GM12878 (cell line): ENCODE measurements at regions not wholly inside any gene's neighbourhood (a gene's known extent, or its start where the extent isn't known, plus 50 kb on each side); places are given as distances from the start of the nearest gene placed in this dataset.

Experiments
- ATF7 ChIP-seq: fragments of 450-650 bp; IDR thresholded peaks from 2 replicates; pipeline ENCODE4 v1.6.1; 2016; ENCODE audit warnings: low read depth, mild to moderate bottlenecking
- BCL11A ChIP-seq: IDR thresholded peaks from 2 replicates; pipeline ENCODE4 v1.6.1; 2011; ENCODE audit warnings: low read depth, low read length
- CBFB ChIP-seq: IDR thresholded peaks from 2 replicates; pipeline ENCODE4 v1.6.1; 2016; ENCODE audit warnings: antibody characterized with exemption, low read depth
- DPF2 ChIP-seq: fragments of 450-650 bp; IDR thresholded peaks from 2 replicates; pipeline ENCODE4 v1.6.1; 2017; ENCODE audit warnings: mild to moderate bottlenecking
- EED ChIP-seq: sonication (generic); IDR thresholded peaks from 2 replicates; pipeline ENCODE4 v1.6.1; 2016; ENCODE audit warnings: antibody characterized with exemption, low read depth
- IKZF1 ChIP-seq: fragments of 450-650 bp; conservative IDR thresholded peaks from 2 replicates; pipeline ENCODE4 v1.6.1; 2017; ENCODE audit warnings: antibody characterized with exemption, mild to moderate bottlenecking
- MTA2 ChIP-seq: fragments of 450-650 bp; IDR thresholded peaks from 2 replicates; pipeline ENCODE4 v1.6.1; 2016; ENCODE audit warnings: low read depth, mild to moderate bottlenecking, moderate library complexity
- NFIC ChIP-seq: IDR thresholded peaks from 2 replicates; pipeline ENCODE4 v1.6.1; 2012; ENCODE audit warnings: low read depth, mild to moderate bottlenecking, inconsistent platforms, low read length, moderate library complexity
- NFYA ChIP-seq: IDR thresholded peaks from 2 replicates; pipeline ENCODE4 v1.6.1; 2011; ENCODE audit warnings: low read depth, mild to moderate bottlenecking, low read length, improper control_type of control experiment, borderline replicate concordance
- POLR2A ChIP-seq: IDR thresholded peaks from 2 replicates; pipeline ENCODE4 v1.6.1; 2011; ENCODE audit warnings: low read depth, mild to moderate bottlenecking, low read length
- POLR2AphosphoS2 ChIP-seq: IDR thresholded peaks from 2 replicates; pipeline ENCODE4 v1.6.1; 2011; ENCODE audit warnings: low read depth, mild to moderate bottlenecking, low read length, improper control_type of control experiment, moderate library complexity
- POLR2AphosphoS5 ChIP-seq: IDR thresholded peaks from 2 replicates; pipeline ENCODE4 v1.6.1; 2011; ENCODE audit warnings: mild to moderate bottlenecking, low read length, inconsistent platforms
- RAD21 ChIP-seq: IDR thresholded peaks from 2 replicates; pipeline ENCODE4 v1.6.1; 2011; ENCODE audit warnings: mild to moderate bottlenecking, low read depth, low read length, moderate library complexity; ENCODE audit not compliant: insufficient read depth
- RAD51 ChIP-seq: fragments of 450-650 bp; IDR thresholded peaks from 2 replicates; pipeline ENCODE4 v1.6.1; 2016; ENCODE audit warnings: moderate library complexity, mild to moderate bottlenecking, inconsistent platforms
- RBBP5 ChIP-seq: fragments of 200-600 bp; sonication (generic); conservative IDR thresholded peaks from 2 replicates; pipeline ENCODE4 v1.6.1; 2016
- RUNX3 ChIP-seq: IDR thresholded peaks from 2 replicates; pipeline ENCODE4 v1.6.1; 2012; ENCODE audit warnings: low read length, inconsistent platforms
- SRF ChIP-seq, 2 experiments: IDR thresholded peaks; 2 replicates each; pipeline ENCODE4 v1.6.1; 2011; ENCODE audit warnings: low read depth in 2 of 2, low read length in 2 of 2, mild to moderate bottlenecking in 1 of 2, moderate library complexity in 1 of 2
- STAT1 ChIP-seq: fragments of 450-650 bp; conservative IDR thresholded peaks from 2 replicates; pipeline ENCODE4 v1.6.1; 2014; ENCODE audit warnings: antibody characterized with exemption, mild to moderate bottlenecking
- TARDBP ChIP-seq: IDR thresholded peaks from 2 replicates; pipeline ENCODE4 v1.6.1; 2016; ENCODE audit warnings: borderline replicate concordance
- TCF12 ChIP-seq: IDR thresholded peaks from 2 replicates; pipeline ENCODE4 v1.6.1; 2011; ENCODE audit warnings: low read depth, mild to moderate bottlenecking, low read length
- TCF3 ChIP-seq: IDR thresholded peaks from 2 replicates; pipeline ENCODE4 v1.6.1; 2012; ENCODE audit warnings: low read depth, mild to moderate bottlenecking, low read length, borderline replicate concordance; ENCODE audit not compliant: insufficient read depth
- WRNIP1 ChIP-seq: IDR thresholded peaks from 2 replicates; pipeline ENCODE4 v1.6.1; 2011; ENCODE audit warnings: low read depth, low read length, improper control_type of control experiment, borderline replicate concordance
- YY1 ChIP-seq: IDR thresholded peaks from 2 replicates; pipeline ENCODE4 v1.6.1; 2011; ENCODE audit warnings: low read depth, mild to moderate bottlenecking, low read length
- ZBED1 ChIP-seq: IDR thresholded peaks from 2 replicates; pipeline ENCODE4 v1.6.1; 2016; ENCODE audit warnings: borderline replicate concordance
- TF ChIP-seq, protein P1 (sequence below): fragments of 150-350 bp; IDR thresholded peaks from 2 replicates; pipeline ENCODE4 v1.6.1; 2014; ENCODE audit warnings: mild to moderate bottlenecking, low read depth, low read length
- TF ChIP-seq, protein P2 (sequence below): IDR thresholded peaks from 2 replicates; pipeline ENCODE4 v1.6.1; 2012; ENCODE audit warnings: low read depth, low read length, improper control_type of control experiment
- TF ChIP-seq, protein P3 (sequence below): fragments of 150-350 bp; IDR thresholded peaks from 2 replicates; pipeline ENCODE4 v1.6.1; 2016; ENCODE audit warnings: low read depth, low read length
- TF ChIP-seq, protein P4 (sequence below): fragments of 450-650 bp; IDR thresholded peaks from 2 replicates; pipeline ENCODE4 v1.6.1; 2017; ENCODE audit warnings: low read depth, mild to moderate bottlenecking, moderate library complexity

DNA sequence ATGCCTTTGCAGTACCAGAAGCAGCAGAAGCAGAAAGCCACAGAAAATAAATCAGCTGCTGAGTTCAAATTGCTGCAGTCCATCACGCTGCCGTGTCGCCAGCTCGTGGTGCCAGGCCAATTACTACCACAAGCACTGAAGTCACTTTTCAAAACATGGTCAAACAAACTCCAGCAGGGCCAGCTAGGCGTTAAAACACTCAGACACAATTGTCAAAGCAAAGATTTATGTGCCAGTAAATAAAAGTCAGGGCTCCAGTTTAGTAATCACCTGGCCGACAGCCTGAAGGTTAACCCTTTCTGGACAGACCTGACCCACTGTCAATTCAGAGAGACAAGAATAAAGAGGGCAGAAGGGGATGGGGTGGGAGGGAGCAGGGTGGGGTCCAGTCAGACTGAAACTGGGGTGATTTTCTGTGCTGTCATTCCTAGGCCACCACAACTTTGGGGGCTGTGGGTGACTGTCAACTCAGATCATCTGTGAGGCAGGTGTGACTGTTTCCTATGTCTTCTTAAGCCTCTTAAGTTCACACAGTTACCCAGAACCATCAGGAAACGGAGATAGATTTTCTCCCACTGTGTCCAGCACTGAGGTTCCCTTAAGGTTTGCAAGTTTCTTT lies 109.8 kb upstream of the FUT8 start (continued):
- TF ChIP-seq, protein P1, sequence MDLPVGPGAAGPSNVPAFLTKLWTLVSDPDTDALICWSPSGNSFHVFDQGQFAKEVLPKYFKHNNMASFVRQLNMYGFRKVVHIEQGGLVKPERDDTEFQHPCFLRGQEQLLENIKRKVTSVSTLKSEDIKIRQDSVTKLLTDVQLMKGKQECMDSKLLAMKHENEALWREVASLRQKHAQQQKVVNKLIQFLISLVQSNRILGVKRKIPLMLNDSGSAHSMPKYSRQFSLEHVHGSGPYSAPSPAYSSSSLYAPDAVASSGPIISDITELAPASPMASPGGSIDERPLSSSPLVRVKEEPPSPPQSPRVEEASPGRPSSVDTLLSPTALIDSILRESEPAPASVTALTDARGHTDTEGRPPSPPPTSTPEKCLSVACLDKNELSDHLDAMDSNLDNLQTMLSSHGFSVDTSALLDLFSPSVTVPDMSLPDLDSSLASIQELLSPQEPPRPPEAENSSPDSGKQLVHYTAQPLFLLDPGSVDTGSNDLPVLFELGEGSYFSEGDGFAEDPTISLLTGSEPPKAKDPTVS: no peak
- peak; percentile 52 for TF ChIP-seq IKZF1
- TF ChIP-seq NFYA: no peak
- peak; percentile 72 for TF ChIP-seq MTA2
- peak; percentile 87 for TF ChIP-seq BCL11A
- TF ChIP-seq, protein P2, sequence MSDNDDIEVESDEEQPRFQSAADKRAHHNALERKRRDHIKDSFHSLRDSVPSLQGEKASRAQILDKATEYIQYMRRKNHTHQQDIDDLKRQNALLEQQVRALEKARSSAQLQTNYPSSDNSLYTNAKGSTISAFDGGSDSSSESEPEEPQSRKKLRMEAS: peak; percentile 21; the same call in 1 of the 2 replicates
- TF ChIP-seq STAT1: no peak
- TF ChIP-seq EED: peak; percentile 76
- peak; percentile 94 for TF ChIP-seq TCF3
- peak; percentile 96 for TF ChIP-seq ZBED1
- TF ChIP-seq TCF12: peak; percentile 96
- TF ChIP-seq, protein P3, sequence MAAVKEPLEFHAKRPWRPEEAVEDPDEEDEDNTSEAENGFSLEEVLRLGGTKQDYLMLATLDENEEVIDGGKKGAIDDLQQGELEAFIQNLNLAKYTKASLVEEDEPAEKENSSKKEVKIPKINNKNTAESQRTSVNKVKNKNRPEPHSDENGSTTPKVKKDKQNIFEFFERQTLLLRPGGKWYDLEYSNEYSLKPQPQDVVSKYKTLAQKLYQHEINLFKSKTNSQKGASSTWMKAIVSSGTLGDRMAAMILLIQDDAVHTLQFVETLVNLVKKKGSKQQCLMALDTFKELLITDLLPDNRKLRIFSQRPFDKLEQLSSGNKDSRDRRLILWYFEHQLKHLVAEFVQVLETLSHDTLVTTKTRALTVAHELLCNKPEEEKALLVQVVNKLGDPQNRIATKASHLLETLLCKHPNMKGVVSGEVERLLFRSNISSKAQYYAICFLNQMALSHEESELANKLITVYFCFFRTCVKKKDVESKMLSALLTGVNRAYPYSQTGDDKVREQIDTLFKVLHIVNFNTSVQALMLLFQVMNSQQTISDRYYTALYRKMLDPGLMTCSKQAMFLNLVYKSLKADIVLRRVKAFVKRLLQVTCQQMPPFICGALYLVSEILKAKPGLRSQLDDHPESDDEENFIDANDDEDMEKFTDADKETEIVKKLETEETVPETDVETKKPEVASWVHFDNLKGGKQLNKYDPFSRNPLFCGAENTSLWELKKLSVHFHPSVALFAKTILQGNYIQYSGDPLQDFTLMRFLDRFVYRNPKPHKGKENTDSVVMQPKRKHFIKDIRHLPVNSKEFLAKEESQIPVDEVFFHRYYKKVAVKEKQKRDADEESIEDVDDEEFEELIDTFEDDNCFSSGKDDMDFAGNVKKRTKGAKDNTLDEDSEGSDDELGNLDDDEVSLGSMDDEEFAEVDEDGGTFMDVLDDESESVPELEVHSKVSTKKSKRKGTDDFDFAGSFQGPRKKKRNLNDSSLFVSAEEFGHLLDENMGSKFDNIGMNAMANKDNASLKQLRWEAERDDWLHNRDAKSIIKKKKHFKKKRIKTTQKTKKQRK: no peak
- TF ChIP-seq CBFB: peak; percentile 12; the same call in 1 of the 2 replicates
- TF ChIP-seq RAD51: 0 out of 2 replicates have a peak, but pooled peaks have one; percentile 8
- 0 out of 2 replicates have a peak, but pooled peaks have one; percentile 12 for TF ChIP-seq RAD21
- peak; percentile 47; the same call in 1 of the 2 replicates for TF ChIP-seq TARDBP
- no peak for TF ChIP-seq RBBP5
- peak; percentile 85 for TF ChIP-seq NFIC
- TF ChIP-seq DPF2: peak; percentile 70
- no peak for TF ChIP-seq POLR2AphosphoS2
- TF ChIP-seq, protein P4, sequence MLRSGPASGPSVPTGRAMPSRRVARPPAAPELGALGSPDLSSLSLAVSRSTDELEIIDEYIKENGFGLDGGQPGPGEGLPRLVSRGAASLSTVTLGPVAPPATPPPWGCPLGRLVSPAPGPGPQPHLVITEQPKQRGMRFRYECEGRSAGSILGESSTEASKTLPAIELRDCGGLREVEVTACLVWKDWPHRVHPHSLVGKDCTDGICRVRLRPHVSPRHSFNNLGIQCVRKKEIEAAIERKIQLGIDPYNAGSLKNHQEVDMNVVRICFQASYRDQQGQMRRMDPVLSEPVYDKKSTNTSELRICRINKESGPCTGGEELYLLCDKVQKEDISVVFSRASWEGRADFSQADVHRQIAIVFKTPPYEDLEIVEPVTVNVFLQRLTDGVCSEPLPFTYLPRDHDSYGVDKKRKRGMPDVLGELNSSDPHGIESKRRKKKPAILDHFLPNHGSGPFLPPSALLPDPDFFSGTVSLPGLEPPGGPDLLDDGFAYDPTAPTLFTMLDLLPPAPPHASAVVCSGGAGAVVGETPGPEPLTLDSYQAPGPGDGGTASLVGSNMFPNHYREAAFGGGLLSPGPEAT: peak; percentile 9; the same call in 1 of the 2 replicates
- TF ChIP-seq YY1: peak; percentile 51
- 0 out of 4 replicates have a peak, but pooled peaks of 1 of the 2 experiments have one; percentile 44 for TF ChIP-seq SRF (IDR thresholded peaks at IDR 0.05; ENCODE audit: low read depth in 2 of 2, low read length in 2 of 2)
- TF ChIP-seq POLR2AphosphoS5: peak; percentile 69
- TF ChIP-seq POLR2A: 0 out of 2 replicates have a peak, but pooled peaks have one; percentile 23
- TF ChIP-seq ATF7: peak; percentile 73
- no peak for TF ChIP-seq WRNIP1
- peak; percentile 94 for TF ChIP-seq RUNX3
